IPS-15b (cell line): ENCODE measurements at regions not wholly inside any gene's neighbourhood (a gene's known extent, or its start where the extent isn't known, plus 50 kb on each side); places are given as distances from the start of the nearest gene placed in this dataset.
"Not testable (repeated sequence)": the region's sequence is repeated elsewhere in the genome, so short reads cannot be mapped to it uniquely, and the experiment has no call there.

ENCODE experiments used
- H3K27me3 ChIP-seq: one replicate; pipeline ENCODE4 v1.6.1; 2013; ENCODE audit warnings: low read length; ENCODE audit not compliant: control insufficient read depth, insufficient read depth
- H3K36me3 ChIP-seq: one replicate; pipeline ENCODE4 v1.6.1; 2013; ENCODE audit warnings: low read length; ENCODE audit not compliant: control insufficient read depth, insufficient read depth
- H3K4me1 ChIP-seq: one replicate; pipeline ENCODE4 v1.6.1; 2013; ENCODE audit warnings: mild to moderate bottlenecking, low read length; ENCODE audit not compliant: control insufficient read depth, insufficient read depth
- H3K4me3 ChIP-seq: one replicate; pipeline ENCODE4 v1.5.1; 2013; ENCODE audit warnings: low read depth, low read length
- H3K9ac ChIP-seq: one replicate; pipeline ENCODE4 v1.6.1; 2013; ENCODE audit warnings: low read depth, mild to moderate bottlenecking, low read length
- H3K9me3 ChIP-seq: one replicate; pipeline ENCODE4 v1.6.1; 2013; ENCODE audit warnings: mild to moderate bottlenecking, low read length; ENCODE audit not compliant: control insufficient read depth, insufficient read depth

- H3K4me3 ChIP-seq, result no peak overlapping the region
- no peaks in the 10 kb centered on the region for H3K36me3 ChIP-seq
- H3K27me3 ChIP-seq, result no peaks in the 10 kb centered on the region
- no peaks in the 10 kb centered on the region for H3K4me1 ChIP-seq
- H3K9ac ChIP-seq, result no peak overlapping the region
- no peaks in the 10 kb centered on the region for H3K9me3 ChIP-seq
Measured at GRCh38 chr13:109986851-109987250, 200.5 kb upstream of the IRS2 start.

DNA sequence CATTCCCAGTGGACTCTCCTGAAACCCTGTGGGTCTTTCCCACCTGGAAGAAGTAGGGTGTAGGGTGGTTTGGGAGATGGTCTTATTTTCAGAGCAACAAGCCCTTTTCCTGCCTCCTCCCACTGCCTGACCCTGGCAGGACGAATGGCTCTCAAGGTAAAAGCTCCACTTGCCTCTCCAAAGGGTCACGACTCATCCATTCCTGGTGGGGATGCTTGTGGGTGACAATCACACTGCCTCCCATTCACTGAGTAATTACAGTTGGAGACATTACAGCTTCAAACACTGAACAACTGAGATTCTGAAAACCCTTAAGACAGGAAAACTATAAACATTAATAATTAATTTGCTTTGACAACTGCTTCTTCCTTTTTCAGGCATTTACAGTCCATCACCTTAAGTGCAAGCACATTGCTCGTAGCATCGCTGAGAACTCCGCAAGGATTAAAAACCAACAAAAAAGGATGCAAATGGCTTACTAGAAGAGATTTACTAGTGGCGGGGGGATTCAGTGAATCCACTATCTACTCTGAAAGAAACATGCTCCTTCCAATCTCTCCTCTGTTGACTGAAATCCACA lies 199.6 kb upstream of the IRS2 start:
- Histone ChIP-seq H3K9me3 (no peaks in the 10 kb centered on the region), H3K9ac (no peak overlapping the region), H3K27me3 (no peaks in the 10 kb centered on the region), H3K4me1 (no peaks in the 10 kb centered on the region), H3K4me3 (no peak overlapping the region), H3K36me3 (no peaks in the 10 kb centered on the region)

- no peak overlapping the region for H3K9ac ChIP-seq
- no peaks in the 10 kb centered on the region for H3K4me1 ChIP-seq
- H3K36me3 ChIP-seq, result no peaks in the 10 kb centered on the region
- no peaks in the 10 kb centered on the region for H3K27me3 ChIP-seq
- no peak overlapping the region for H3K4me3 ChIP-seq
- H3K9me3 ChIP-seq, result no peaks in the 10 kb centered on the region
Measured at GRCh38 chr13:109983447-109983846, 197.1 kb upstream of the IRS2 start.

- no peaks in the 10 kb centered on the region for H3K36me3 ChIP-seq
- H3K9me3 ChIP-seq, result no peaks in the 10 kb centered on the region
- H3K4me1 ChIP-seq, result no peaks in the 10 kb centered on the region
- no peaks in the 10 kb centered on the region for H3K27me3 ChIP-seq
- no peak overlapping the region for H3K4me3 ChIP-seq
- H3K9ac ChIP-seq, result no peak overlapping the region
Measured at GRCh38 chr13:109981000-109981399, 194.6 kb upstream of the IRS2 start.

- H3K4me1 ChIP-seq, H3K9ac ChIP-seq, H3K36me3 ChIP-seq, H3K27me3 ChIP-seq, H3K4me3 ChIP-seq, H3K9me3 ChIP-seq: not testable (repeated sequence)
Measured at GRCh38 chr13:109979676-109980075, 193.3 kb upstream of the IRS2 start.

GRCh38 chr13:109979228-109979627 lies 192.8 kb upstream of the IRS2 start:
- H3K27me3 ChIP-seq, result no peaks in the 10 kb centered on the region
- H3K36me3 ChIP-seq, result no peaks in the 10 kb centered on the region
- no peaks in the 10 kb centered on the region for H3K9me3 ChIP-seq
- H3K4me3 ChIP-seq, result no peak overlapping the region
- H3K4me1 ChIP-seq, result no peaks in the 10 kb centered on the region
- H3K9ac ChIP-seq, result no peak overlapping the region

GRCh38 chr13:109977212-109977968 lies 191.0 kb upstream of the IRS2 start:
- H3K27me3 ChIP-seq, result no peaks in the 10 kb centered on the region

GRCh38 chr13:109976206-109976997 lies 190.0 kb upstream of the IRS2 start:
- H3K4me3 ChIP-seq, result no peak overlapping the region
- no peak overlapping the region for H3K9ac ChIP-seq
- H3K36me3 ChIP-seq, result no peaks in the 10 kb centered on the region
- no peaks in the 10 kb centered on the region for H3K4me1 ChIP-seq
- no peaks in the 10 kb centered on the region for H3K9me3 ChIP-seq
- H3K27me3 ChIP-seq, result no peaks in the 10 kb centered on the region

More at GRCh38 chr13:109977212-109977968, 191.0 kb upstream of the IRS2 start:
- Histone ChIP-seq H3K36me3 (no peaks in the 10 kb centered on the region), H3K4me1 (no peaks in the 10 kb centered on the region), H3K9me3 (no peaks in the 10 kb centered on the region), H3K9ac (no peak overlapping the region), H3K4me3 (no peak overlapping the region)

- H3K4me3 ChIP-seq, result no peak overlapping the region
- H3K27me3 ChIP-seq, result no peaks in the 10 kb centered on the region
- H3K36me3 ChIP-seq, result no peaks in the 10 kb centered on the region
- no peaks in the 10 kb centered on the region for H3K9me3 ChIP-seq
- no peaks in the 10 kb centered on the region for H3K4me1 ChIP-seq
- H3K9ac ChIP-seq, result no peak overlapping the region
Measured at GRCh38 chr13:109974354-109974753, 188.0 kb upstream of the IRS2 start.

DNA sequence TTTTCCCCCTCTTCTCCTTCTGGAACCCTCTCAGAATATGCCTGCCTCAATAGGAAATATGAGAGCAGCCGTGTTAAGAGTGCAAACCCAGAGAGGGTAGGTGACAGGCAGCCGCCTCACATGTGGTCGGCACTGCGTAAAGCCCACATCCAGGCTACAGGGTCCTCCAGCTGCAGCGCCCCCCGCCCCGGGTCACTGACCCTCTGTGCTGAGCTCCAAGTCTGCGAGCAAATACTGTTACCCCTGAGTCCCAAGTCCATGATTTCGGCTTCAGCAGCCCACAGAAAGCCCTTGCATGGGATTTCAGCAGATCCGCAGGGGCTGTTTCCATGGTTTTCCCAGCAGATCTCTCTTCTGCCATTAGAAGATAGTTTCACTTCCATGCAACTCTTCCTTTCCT lies 186.9 kb upstream of the IRS2 start:
- H3K9me3 ChIP-seq, result no peaks in the 10 kb centered on the region
- no peaks in the 10 kb centered on the region for H3K36me3 ChIP-seq
- H3K4me1 ChIP-seq, result no peaks in the 10 kb centered on the region
- no peaks in the 10 kb centered on the region for H3K27me3 ChIP-seq
- H3K9ac ChIP-seq, result no peak overlapping the region
- no peak overlapping the region for H3K4me3 ChIP-seq

DNA sequence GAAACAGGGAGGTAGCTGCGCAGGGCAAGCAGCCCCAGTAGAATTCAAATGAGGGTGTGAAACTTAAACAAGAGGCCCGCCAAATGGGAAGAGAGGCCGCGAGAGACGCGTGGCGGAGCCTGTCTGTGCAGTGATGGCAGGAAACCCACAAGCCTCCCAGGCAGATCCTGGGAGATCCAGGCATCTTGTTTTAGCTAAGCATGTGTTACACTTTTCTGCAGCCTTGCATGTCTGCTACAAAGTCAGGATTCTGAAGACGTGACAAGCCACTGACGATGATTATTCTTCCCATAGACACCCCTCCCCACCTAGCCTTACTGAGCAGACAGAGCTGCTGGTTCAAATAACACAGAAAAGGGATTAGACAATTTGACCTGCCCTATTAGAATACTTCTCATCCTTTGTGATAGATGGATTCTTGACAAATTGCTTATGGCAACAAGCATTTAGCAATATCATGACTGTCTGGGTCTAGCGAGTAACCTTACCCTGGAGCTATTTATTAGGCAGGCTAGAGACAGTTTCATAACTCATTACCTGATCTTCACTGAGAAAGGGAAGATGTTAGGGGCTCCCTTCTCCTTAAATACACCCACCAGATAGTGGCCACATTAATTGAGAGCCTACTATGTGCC lies 185.2 kb upstream of the IRS2 start:
- Histone ChIP-seq H3K4me3 (no peak overlapping the region), H3K9ac (no peak overlapping the region), H3K27me3 (no peaks in the 10 kb centered on the region), H3K4me1 (no peaks in the 10 kb centered on the region), H3K36me3 (no peaks in the 10 kb centered on the region), H3K9me3 (no peaks in the 10 kb centered on the region)
